Left ventricle myocardium inferior (tissue), 1 donor: ENCODE measurements at regions not wholly inside any gene's neighbourhood (a gene's known extent, or its start where the extent isn't known, plus 50 kb on each side); places are given as distances from the start of the nearest gene placed in this dataset.

Source experiments
- DNase-seq: peaks from one replicate; pipeline ENCODE4 v3.0.0-alpha.2; 2020
- H3K27ac ChIP-seq: fragments of 200-600 bp; replicated peaks from 2 replicates; pipeline ENCODE4 v1.8.0; 2021
- H3K27me3 ChIP-seq: fragments of 200-600 bp; 2 replicates; pipeline ENCODE4 v1.8.0; 2021; ENCODE audit warnings: low read depth
- H3K36me3 ChIP-seq: fragments of 200-600 bp; 2 replicates; pipeline ENCODE4 v1.8.0; 2021
- H3K4me1 ChIP-seq: fragments of 200-600 bp; 2 replicates; pipeline ENCODE4 v1.8.0; 2021
- H3K4me3 ChIP-seq: fragments of 200-600 bp; 2 replicates; pipeline ENCODE4 v1.8.0; 2021; ENCODE audit warnings: mild to moderate bottlenecking, moderate library complexity
- H3K9me3 ChIP-seq: fragments of 200-600 bp; replicated peaks from 2 replicates; pipeline ENCODE4 v1.8.0; 2021
- CTCF ChIP-seq: fragments of 200-600 bp; IDR thresholded peaks from 2 replicates; pipeline ENCODE4 v1.8.0; 2021; ENCODE audit warnings: antibody characterized with exemption, mild to moderate bottlenecking, borderline replicate concordance
- intact Hi-C: fragments of 100-400 bp; cut with micrococcal nuclease; formaldehyde crosslinking; loops from one replicate; pipeline ENCODE4 v1.11.0; 2022
- donor health status: DM: no; HTN: yes; CAD: no; lungs with severe emphysema.

- Histone ChIP-seq H3K27me3 (no peaks in the 10 kb centered on the region), H3K36me3 (no peaks in the 10 kb centered on the region), H3K27ac (no peak overlapping the region), H3K9me3 (no peaks in the 10 kb centered on the region), H3K4me1 (peaks cover 51% of the 10 kb centered on the region), H3K4me3 (no peak overlapping the region)
- intact Hi-C loops = no loop called here
- no peak for TF ChIP-seq CTCF
- DNase-seq = no peak
Observed at GRCh38 chr1:94332516-94332915, 85.7 kb upstream of the ABCD3 start.

- Histone ChIP-seq H3K27ac (peak overlapping the region; percentile 81), H3K9me3 (no peaks in the 10 kb centered on the region), H3K4me1 (peaks cover 68% of the 10 kb centered on the region), H3K4me3 (no peak overlapping the region), H3K36me3 (no peaks in the 10 kb centered on the region), H3K27me3 (no peaks in the 10 kb centered on the region)
- DNase-seq = no peak
- intact Hi-C loops = loop anchor here (5.0 kb wide), 1 partner anchor 83 kb away; no protein-coding TSS in a partner anchor
- peak; percentile 61 for TF ChIP-seq CTCF
Observed at GRCh38 chr1:94329986-94330385, 88.2 kb upstream of the ABCD3 start.

- intact Hi-C loops = loop anchor here (5.0 kb wide), 1 partner anchor 82 kb away; no protein-coding TSS in a partner anchor
- H3K36me3 ChIP-seq = no peaks in the 10 kb centered on the region
- no peaks in the 10 kb centered on the region for H3K27me3 ChIP-seq
- no peaks in the 10 kb centered on the region for H3K9me3 ChIP-seq
- no peak for DNase-seq
- TF ChIP-seq CTCF = no peak
- peaks cover 68% of the 10 kb centered on the region for H3K4me1 ChIP-seq
- H3K4me3 ChIP-seq = no peak overlapping the region
- H3K27ac ChIP-seq = peak overlapping the region; percentile 81
Observed at GRCh38 chr1:94329276-94329675, 88.9 kb upstream of the ABCD3 start.

- Histone ChIP-seq H3K4me1 (peaks cover 82% of the 10 kb centered on the region), H3K27me3 (no peaks in the 10 kb centered on the region), H3K9me3 (no peaks in the 10 kb centered on the region), H3K4me3 (peak overlapping the region; percentile 25), H3K27ac (peak overlapping the region; percentile 81), H3K36me3 (no peaks in the 10 kb centered on the region)
- intact Hi-C loops = loop anchor here (5.0 kb wide), 1 partner anchor 80 kb away; no protein-coding TSS in a partner anchor
- no peak for TF ChIP-seq CTCF
- DNase-seq = peak; percentile 77
Observed at GRCh38 chr1:94327001-94327690, 89.8 kb upstream of the ARHGAP29 start.

- H3K9me3 ChIP-seq = no peaks in the 10 kb centered on the region
- no peak for TF ChIP-seq CTCF
- peaks cover 82% of the 10 kb centered on the region for H3K4me1 ChIP-seq
- no peaks in the 10 kb centered on the region for H3K27me3 ChIP-seq
- intact Hi-C loops = loop anchor here (5.0 kb wide), 1 partner anchor 79 kb away; no protein-coding TSS in a partner anchor
- no peak overlapping the region for H3K4me3 ChIP-seq
- peak overlapping the region; percentile 81 for H3K27ac ChIP-seq
- DNase-seq = no peak
- H3K36me3 ChIP-seq = no peaks in the 10 kb centered on the region
Observed at GRCh38 chr1:94326329-94326728, 88.9 kb upstream of the ARHGAP29 start.
